ENCODE measurements at regions not wholly inside any gene's neighbourhood (a gene's known extent, or its start where the extent isn't known, plus 50 kb on each side); places are given as distances from the start of the nearest gene placed in this dataset.

DNA sequence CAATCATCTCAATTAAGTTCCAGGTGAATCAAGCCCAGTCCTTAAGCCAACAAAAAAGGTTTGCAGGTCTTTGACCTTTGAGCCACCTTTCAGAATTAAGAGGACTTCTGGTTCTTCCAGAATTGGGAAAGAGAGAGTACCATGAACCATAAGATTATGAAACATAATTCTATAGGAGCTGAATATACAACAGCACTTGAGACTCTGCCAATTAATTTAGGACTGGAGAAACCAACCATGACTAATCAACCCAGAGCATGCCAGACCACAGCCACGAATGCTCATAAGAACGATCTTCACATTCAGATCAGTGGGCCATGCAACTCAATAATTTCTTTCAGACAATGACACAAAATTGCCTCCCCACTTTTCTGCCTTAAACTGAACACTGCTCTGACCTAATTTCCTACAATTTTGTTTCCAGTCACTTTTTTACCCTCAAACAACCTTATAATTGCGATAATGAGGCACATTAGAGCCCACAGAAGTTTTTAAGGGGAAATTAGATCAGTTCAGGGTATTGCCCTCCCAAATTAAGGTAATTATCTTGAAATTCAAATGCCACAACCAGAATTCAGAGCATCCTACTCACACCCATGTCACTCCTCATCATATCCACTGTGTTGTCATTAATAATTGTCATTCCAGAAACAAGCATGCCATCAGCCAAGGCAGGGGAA is 213.4 kb downstream of the ATPSCKMT start:
- Histone ChIP-seq H3K4me3 (no peak overlapping the region), H4K20me1 (ENCODE audit: insufficient read depth) (no peaks in the 10 kb centered on the region), H3K27ac (no peak overlapping the region), H3K4me2 (ENCODE audit: unreplicated experiment) (no peak overlapping the region), H3K4me1 (ENCODE audit: insufficient read depth) (no peaks in the 10 kb centered on the region), H3K36me3 (ENCODE audit: low read depth) (no peaks in the 10 kb centered on the region), H2AFZ (no peak overlapping the region), H3K27me3 (replicated peaks; ENCODE audit: insufficient read depth) (no peaks in the 10 kb centered on the region), H3K79me2 (ENCODE audit: insufficient read depth) (no peaks in the 10 kb centered on the region), H3K9me3 (ENCODE audit: low read depth) (no peaks in the 10 kb centered on the region), H3F3A (ENCODE audit: insufficient read depth) (no peaks in the 10 kb centered on the region), H3K9ac (no peak overlapping the region), H3K9me2 (ENCODE audit: insufficient read depth) (no peaks in the 10 kb centered on the region)
- 52 to 59% methylated on average over 3 of the region's 3 CpGs for WGBS, 2 experiments (ENCODE audit: low coverage in 1 of 2, low lambda C conversion rate in 2 of 2, missing lambda C conversion rate in 2 of 2)
- peak; percentile 68 for DNase-seq
- in situ Hi-C loops (cut with MboI): no loop called here
- TF ChIP-seq EZH2 (IDR thresholded peaks at IDR 0.05; ENCODE audit: insufficient read depth, poor library complexity, severe bottlenecking) (no peak), EZH2phosphoT487 (IDR thresholded peaks at IDR 0.05; ENCODE audit: insufficient read depth, low read depth) (no peak)

GRCh38 chr5:10034001-10034400 is 215.7 kb downstream of the ATPSCKMT start:
- TF ChIP-seq EZH2phosphoT487 (IDR thresholded peaks at IDR 0.05; ENCODE audit: insufficient read depth, low read depth) (no peak), EZH2 (IDR thresholded peaks at IDR 0.05; ENCODE audit: insufficient read depth, poor library complexity, severe bottlenecking) (no peak)
- no peak overlapping the region for H3K4me3 ChIP-seq

DNA sequence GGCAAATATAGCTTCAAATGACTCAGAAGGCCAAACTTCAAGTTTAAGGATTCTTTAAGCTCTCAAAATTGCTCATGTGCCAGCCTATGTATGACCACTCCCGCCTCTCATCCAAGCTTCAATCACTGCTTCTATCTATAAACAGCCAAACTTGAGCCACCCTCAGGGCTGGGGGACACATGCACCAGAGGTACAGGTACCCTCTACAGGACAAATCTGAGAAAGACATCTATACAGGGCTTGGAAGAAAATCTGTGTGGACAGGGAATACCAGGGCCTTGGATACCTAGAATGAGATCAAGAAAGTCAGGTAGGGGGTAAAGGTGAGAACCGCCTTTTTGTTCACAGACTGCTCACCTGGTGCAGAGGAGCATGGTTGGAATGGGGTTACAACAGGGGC is 217.9 kb downstream of the ATPSCKMT start:
- Histone ChIP-seq H2AFZ (no peak overlapping the region), H3K27me3 (replicated peaks; ENCODE audit: insufficient read depth) (no peaks in the 10 kb centered on the region), H3K9me3 (ENCODE audit: low read depth) (no peaks in the 10 kb centered on the region), H3K4me2 (ENCODE audit: unreplicated experiment) (no peak overlapping the region), H3K9ac (no peak overlapping the region), H3F3A (ENCODE audit: insufficient read depth) (no peaks in the 10 kb centered on the region), H3K4me3 (no peak overlapping the region), H3K4me1 (ENCODE audit: insufficient read depth) (no peaks in the 10 kb centered on the region), H3K9me2 (ENCODE audit: insufficient read depth) (no peaks in the 10 kb centered on the region), H3K36me3 (ENCODE audit: low read depth) (no peaks in the 10 kb centered on the region), H4K20me1 (ENCODE audit: insufficient read depth) (no peaks in the 10 kb centered on the region), H3K27ac (no peak overlapping the region), H3K79me2 (ENCODE audit: insufficient read depth) (no peaks in the 10 kb centered on the region)
- TF ChIP-seq EZH2phosphoT487 (IDR thresholded peaks at IDR 0.05; ENCODE audit: insufficient read depth, low read depth) (no peak), EZH2 (IDR thresholded peaks at IDR 0.05; ENCODE audit: insufficient read depth, poor library complexity, severe bottlenecking) (no peak)
- peak; percentile 5 for DNase-seq
- in situ Hi-C loops (cut with MboI): no loop called here
- 88 to 89% methylated on average over 2 of the region's 2 CpGs for WGBS, 2 experiments (ENCODE audit: low coverage in 1 of 2, low lambda C conversion rate in 2 of 2, missing lambda C conversion rate in 2 of 2)

More at GRCh38 chr5:10034001-10034400, 215.7 kb downstream of the ATPSCKMT start:
- Histone ChIP-seq H3F3A (ENCODE audit: insufficient read depth) (no peaks in the 10 kb centered on the region), H3K79me2 (ENCODE audit: insufficient read depth) (no peaks in the 10 kb centered on the region), H3K27me3 (replicated peaks; ENCODE audit: insufficient read depth) (no peaks in the 10 kb centered on the region), H3K9ac (no peak overlapping the region), H3K9me3 (ENCODE audit: low read depth) (no peaks in the 10 kb centered on the region), H4K20me1 (ENCODE audit: insufficient read depth) (no peaks in the 10 kb centered on the region), H3K4me1 (ENCODE audit: insufficient read depth) (no peaks in the 10 kb centered on the region), H3K4me2 (ENCODE audit: unreplicated experiment) (no peak overlapping the region), H2AFZ (no peak overlapping the region), H3K9me2 (ENCODE audit: insufficient read depth) (no peaks in the 10 kb centered on the region), H3K27ac (no peak overlapping the region), H3K36me3 (ENCODE audit: low read depth) (no peaks in the 10 kb centered on the region)
- 54% methylated on average over 8 of the region's 8 CpGs for WGBS, 2 experiments (ENCODE audit: low coverage in 1 of 2, low lambda C conversion rate in 2 of 2, missing lambda C conversion rate in 2 of 2)
- peak; percentile 6 for DNase-seq
- in situ Hi-C loops (cut with MboI): no loop called here

DNA sequence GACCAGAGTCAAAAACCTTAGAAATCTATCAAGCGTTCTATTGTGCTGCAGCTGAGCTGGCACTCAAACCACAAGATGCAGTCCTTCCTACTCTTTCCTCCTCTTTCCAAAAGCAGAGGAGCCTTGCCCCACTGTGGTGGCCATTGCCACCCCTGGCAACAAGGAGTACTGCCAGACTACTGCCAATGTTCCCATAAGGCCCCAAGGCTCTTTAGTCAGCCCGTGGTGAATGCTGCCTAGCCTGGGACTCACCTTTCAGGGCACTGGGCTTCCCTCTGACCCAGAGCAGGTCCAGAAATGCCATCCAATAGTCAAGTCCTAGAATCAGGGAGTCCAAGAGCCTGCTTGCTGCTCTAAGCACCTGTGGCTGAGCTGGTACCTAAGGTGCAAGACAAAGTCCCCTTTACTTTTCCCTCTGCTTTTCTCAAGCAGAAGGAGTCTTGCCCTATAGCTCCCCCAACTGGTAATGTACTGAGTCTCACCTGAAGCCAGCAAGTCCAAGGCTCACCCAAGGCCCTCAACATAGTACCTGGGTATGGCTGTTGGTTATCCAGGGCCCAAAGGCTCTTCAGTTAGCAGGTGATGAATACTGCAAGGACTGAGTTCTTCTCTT is 219.4 kb downstream of the ATPSCKMT start:
- TF ChIP-seq EZH2 (IDR thresholded peaks at IDR 0.05; ENCODE audit: insufficient read depth, poor library complexity, severe bottlenecking): no peak
- TF ChIP-seq EZH2phosphoT487 (IDR thresholded peaks at IDR 0.05; ENCODE audit: insufficient read depth, low read depth): no peak
- Histone ChIP-seq H3K9me2 (ENCODE audit: insufficient read depth) (no peaks in the 10 kb centered on the region), H3K36me3 (ENCODE audit: low read depth) (no peaks in the 10 kb centered on the region), H3K9ac (no peak overlapping the region), H4K20me1 (ENCODE audit: insufficient read depth) (no peaks in the 10 kb centered on the region), H3K27me3 (replicated peaks; ENCODE audit: insufficient read depth) (no peaks in the 10 kb centered on the region), H3K9me3 (ENCODE audit: low read depth) (no peaks in the 10 kb centered on the region), H3K4me1 (ENCODE audit: insufficient read depth) (no peaks in the 10 kb centered on the region), H3F3A (ENCODE audit: insufficient read depth) (no peaks in the 10 kb centered on the region), H3K4me2 (ENCODE audit: unreplicated experiment) (no peak overlapping the region), H3K4me3 (no peak overlapping the region), H3K27ac (no peak overlapping the region), H3K79me2 (ENCODE audit: insufficient read depth) (no peaks in the 10 kb centered on the region), H2AFZ (no peak overlapping the region)
- peak; percentile 55 for DNase-seq
- in situ Hi-C loops (cut with MboI): no loop called here
- WGBS, 2 experiments (ENCODE audit: low coverage in 1 of 2, low lambda C conversion rate in 2 of 2, missing lambda C conversion rate in 2 of 2): 79 to 95% methylated on average over 2 of the region's 2 CpGs

All from GM23248 (cell line).